SK-N-SH treated with all-trans-retinoic acid at 6 μM for 48 hours (cell line): ENCODE measurements at regions not wholly inside any gene's neighbourhood (a gene's known extent, or its start where the extent isn't known, plus 50 kb on each side); places are given as distances from the start of the nearest gene placed in this dataset.
A peak's percentile ranks its signal among the peaks of the same experiment; 100 is the strongest.

Experiments used
- ATAC-seq: fragments of 200-7000 bp; cut with Tn5 transposase; 3 replicates; pipeline ENCODE4 v1.9.1; 2020; ENCODE audit warnings: mild to moderate bottlenecking, moderate library complexity
- ARNTL ChIP-seq: fragments of 450-650 bp; formaldehyde crosslinking; IDR thresholded peaks from 2 replicates; pipeline ENCODE4 v1.5.0; 2020; ENCODE audit warnings: low read depth, mild to moderate bottlenecking, moderate library complexity, borderline replicate concordance
- CSDC2 ChIP-seq: fragments of 250-450 bp; sonication (Bioruptor Pico); IDR thresholded peaks from 2 replicates; pipeline ENCODE4 v1.5.0; 2020; ENCODE audit warnings: mild to moderate bottlenecking, moderate library complexity
- ESRRG ChIP-seq: fragments of 250-450 bp; sonication (Bioruptor Pico); IDR thresholded peaks from 2 replicates; pipeline ENCODE4 v1.6.1; 2021; ENCODE audit warnings: mild to moderate bottlenecking
- GLIS3 ChIP-seq: fragments of 250-450 bp; sonication (Bioruptor Pico); IDR thresholded peaks from 2 replicates; pipeline ENCODE4 v1.5.0; 2020; ENCODE audit warnings: mild to moderate bottlenecking, moderate library complexity
- ISL1 ChIP-seq: fragments of 250-450 bp; sonication (Bioruptor Pico); IDR thresholded peaks from 2 replicates; pipeline ENCODE4 v2.1.2; 2022; ENCODE audit warnings: mild to moderate bottlenecking, moderate library complexity
- SNAI2 ChIP-seq: fragments of 250-450 bp; sonication (Bioruptor Pico); IDR thresholded peaks from 2 replicates; pipeline ENCODE4 v1.5.0; 2020; ENCODE audit warnings: mild to moderate bottlenecking, moderate library complexity
- TCF4 ChIP-seq: fragments of 250-450 bp; sonication (Bioruptor Pico); IDR thresholded peaks from 2 replicates; pipeline ENCODE4 v1.8.0; 2021; ENCODE audit warnings: mild to moderate bottlenecking, moderate library complexity, borderline replicate concordance
- ZFP3 ChIP-seq: fragments of 250-450 bp; sonication (Bioruptor Pico); IDR thresholded peaks from 2 replicates; pipeline ENCODE4 v1.5.0; 2020; ENCODE audit warnings: mild to moderate bottlenecking, moderate library complexity
- ZNF565 ChIP-seq: fragments of 450-650 bp; formaldehyde crosslinking; conservative IDR thresholded peaks from 2 replicates; pipeline ENCODE4 v1.5.0; 2020; ENCODE audit warnings: low read depth, mild to moderate bottlenecking, moderate library complexity
- ZNF70 ChIP-seq: fragments of 450-650 bp; formaldehyde crosslinking; IDR thresholded peaks from 2 replicates; pipeline ENCODE4 v1.5.0; 2020; ENCODE audit warnings: mild to moderate bottlenecking, moderate library complexity
- ZNF8 ChIP-seq: fragments of 450-650 bp; formaldehyde crosslinking; IDR thresholded peaks from 2 replicates; pipeline ENCODE4 v1.5.0; 2020; ENCODE audit warnings: mild to moderate bottlenecking, moderate library complexity
- TF ChIP-seq, protein P1 (sequence below): fragments of 250-450 bp; sonication (Bioruptor Pico); IDR thresholded peaks from 2 replicates; pipeline ENCODE4 v1.8.0; 2020; ENCODE audit warnings: mild to moderate bottlenecking, moderate library complexity, borderline replicate concordance
- TF ChIP-seq, protein P2 (sequence below): fragments of 250-450 bp; sonication (Bioruptor Pico); IDR thresholded peaks from 2 replicates; pipeline ENCODE4 v1.5.1; 2021; ENCODE audit warnings: mild to moderate bottlenecking, moderate library complexity
- TF ChIP-seq, protein P3 (sequence below): fragments of 250-450 bp; sonication (Bioruptor Pico); IDR thresholded peaks from 2 replicates; pipeline ENCODE4 v1.5.0; 2020; ENCODE audit warnings: mild to moderate bottlenecking, moderate library complexity
- TF ChIP-seq, protein P4 (sequence below): fragments of 250-450 bp; sonication (Bioruptor Pico); IDR thresholded peaks from 2 replicates; pipeline ENCODE4 v1.8.0; 2021; ENCODE audit warnings: low read depth, mild to moderate bottlenecking, moderate library complexity, borderline replicate concordance
- TF ChIP-seq, protein P5 (sequence below): fragments of 250-450 bp; sonication (Bioruptor Pico); IDR thresholded peaks from 2 replicates; pipeline ENCODE4 v1.5.1; 2020; ENCODE audit warnings: low read depth, mild to moderate bottlenecking, moderate library complexity

DNA sequence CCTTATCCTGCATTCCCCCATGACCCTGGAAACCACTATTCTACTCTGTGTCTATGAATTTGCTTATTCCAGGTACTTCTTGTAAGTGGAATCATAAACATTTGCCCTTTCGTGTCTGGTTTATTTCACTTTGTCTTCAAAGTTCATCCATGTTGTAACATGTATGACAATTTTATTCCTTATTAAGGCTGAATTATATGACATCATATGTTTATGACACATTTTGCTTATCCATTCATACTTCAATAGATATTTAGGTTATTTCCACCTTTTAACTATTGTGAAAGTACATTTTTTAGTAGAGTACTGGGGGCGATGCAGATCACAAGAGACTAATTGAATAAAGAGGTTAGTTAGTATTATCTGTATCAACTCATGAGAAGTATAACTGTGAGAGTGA, 591.6 kb downstream of the UTRN start:
- TF ChIP-seq GLIS3 (CRISPR knock-in tag) (no peak), SNAI2 (CRISPR knock-in tag) (no peak), ESRRG (no peak), ZFP3 (CRISPR knock-in tag) (no peak), ARNTL (no peak), ZNF565 (CRISPR knock-in tag) (no peak), ZNF8 (CRISPR knock-in tag) (no peak), CSDC2 (CRISPR knock-in tag) (no peak), TCF4 (CRISPR knock-in tag) (no peak), ISL1 (CRISPR knock-in tag) (no peak), ZNF70 (no peak)
- TF ChIP-seq, protein P1, sequence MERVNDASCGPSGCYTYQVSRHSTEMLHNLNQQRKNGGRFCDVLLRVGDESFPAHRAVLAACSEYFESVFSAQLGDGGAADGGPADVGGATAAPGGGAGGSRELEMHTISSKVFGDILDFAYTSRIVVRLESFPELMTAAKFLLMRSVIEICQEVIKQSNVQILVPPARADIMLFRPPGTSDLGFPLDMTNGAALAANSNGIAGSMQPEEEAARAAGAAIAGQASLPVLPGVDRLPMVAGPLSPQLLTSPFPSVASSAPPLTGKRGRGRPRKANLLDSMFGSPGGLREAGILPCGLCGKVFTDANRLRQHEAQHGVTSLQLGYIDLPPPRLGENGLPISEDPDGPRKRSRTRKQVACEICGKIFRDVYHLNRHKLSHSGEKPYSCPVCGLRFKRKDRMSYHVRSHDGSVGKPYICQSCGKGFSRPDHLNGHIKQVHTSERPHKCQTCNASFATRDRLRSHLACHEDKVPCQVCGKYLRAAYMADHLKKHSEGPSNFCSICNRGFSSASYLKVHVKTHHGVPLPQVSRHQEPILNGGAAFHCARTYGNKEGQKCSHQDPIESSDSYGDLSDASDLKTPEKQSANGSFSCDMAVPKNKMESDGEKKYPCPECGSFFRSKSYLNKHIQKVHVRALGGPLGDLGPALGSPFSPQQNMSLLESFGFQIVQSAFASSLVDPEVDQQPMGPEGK (CRISPR knock-in tag), result no peak
- TF ChIP-seq, protein P2, sequence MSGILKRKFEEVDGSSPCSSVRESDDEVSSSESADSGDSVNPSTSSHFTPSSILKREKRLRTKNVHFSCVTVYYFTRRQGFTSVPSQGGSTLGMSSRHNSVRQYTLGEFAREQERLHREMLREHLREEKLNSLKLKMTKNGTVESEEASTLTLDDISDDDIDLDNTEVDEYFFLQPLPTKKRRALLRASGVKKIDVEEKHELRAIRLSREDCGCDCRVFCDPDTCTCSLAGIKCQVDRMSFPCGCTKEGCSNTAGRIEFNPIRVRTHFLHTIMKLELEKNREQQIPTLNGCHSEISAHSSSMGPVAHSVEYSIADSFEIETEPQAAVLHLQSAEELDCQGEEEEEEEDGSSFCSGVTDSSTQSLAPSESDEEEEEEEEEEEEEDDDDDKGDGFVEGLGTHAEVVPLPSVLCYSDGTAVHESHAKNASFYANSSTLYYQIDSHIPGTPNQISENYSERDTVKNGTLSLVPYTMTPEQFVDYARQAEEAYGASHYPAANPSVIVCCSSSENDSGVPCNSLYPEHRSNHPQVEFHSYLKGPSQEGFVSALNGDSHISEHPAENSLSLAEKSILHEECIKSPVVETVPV (CRISPR knock-in tag), result no peak
- TF ChIP-seq, protein P3, sequence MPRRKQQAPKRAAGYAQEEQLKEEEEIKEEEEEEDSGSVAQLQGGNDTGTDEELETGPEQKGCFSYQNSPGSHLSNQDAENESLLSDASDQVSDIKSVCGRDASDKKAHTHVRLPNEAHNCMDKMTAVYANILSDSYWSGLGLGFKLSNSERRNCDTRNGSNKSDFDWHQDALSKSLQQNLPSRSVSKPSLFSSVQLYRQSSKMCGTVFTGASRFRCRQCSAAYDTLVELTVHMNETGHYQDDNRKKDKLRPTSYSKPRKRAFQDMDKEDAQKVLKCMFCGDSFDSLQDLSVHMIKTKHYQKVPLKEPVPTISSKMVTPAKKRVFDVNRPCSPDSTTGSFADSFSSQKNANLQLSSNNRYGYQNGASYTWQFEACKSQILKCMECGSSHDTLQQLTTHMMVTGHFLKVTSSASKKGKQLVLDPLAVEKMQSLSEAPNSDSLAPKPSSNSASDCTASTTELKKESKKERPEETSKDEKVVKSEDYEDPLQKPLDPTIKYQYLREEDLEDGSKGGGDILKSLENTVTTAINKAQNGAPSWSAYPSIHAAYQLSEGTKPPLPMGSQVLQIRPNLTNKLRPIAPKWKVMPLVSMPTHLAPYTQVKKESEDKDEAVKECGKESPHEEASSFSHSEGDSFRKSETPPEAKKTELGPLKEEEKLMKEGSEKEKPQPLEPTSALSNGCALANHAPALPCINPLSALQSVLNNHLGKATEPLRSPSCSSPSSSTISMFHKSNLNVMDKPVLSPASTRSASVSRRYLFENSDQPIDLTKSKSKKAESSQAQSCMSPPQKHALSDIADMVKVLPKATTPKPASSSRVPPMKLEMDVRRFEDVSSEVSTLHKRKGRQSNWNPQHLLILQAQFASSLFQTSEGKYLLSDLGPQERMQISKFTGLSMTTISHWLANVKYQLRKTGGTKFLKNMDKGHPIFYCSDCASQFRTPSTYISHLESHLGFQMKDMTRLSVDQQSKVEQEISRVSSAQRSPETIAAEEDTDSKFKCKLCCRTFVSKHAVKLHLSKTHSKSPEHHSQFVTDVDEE (CRISPR knock-in tag), result no peak
- TF ChIP-seq, protein P4, sequence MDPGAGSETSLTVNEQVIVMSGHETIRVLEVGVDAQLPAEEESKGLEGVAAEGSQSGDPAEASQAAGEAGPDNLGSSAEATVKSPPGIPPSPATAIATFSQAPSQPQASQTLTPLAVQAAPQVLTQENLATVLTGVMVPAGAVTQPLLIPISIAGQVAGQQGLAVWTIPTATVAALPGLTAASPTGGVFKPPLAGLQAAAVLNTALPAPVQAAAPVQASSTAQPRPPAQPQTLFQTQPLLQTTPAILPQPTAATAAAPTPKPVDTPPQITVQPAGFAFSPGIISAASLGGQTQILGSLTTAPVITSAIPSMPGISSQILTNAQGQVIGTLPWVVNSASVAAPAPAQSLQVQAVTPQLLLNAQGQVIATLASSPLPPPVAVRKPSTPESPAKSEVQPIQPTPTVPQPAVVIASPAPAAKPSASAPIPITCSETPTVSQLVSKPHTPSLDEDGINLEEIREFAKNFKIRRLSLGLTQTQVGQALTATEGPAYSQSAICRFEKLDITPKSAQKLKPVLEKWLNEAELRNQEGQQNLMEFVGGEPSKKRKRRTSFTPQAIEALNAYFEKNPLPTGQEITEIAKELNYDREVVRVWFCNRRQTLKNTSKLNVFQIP (CRISPR knock-in tag), result no peak
- TF ChIP-seq, all 23 proteins: peak for 0
- no peak for ATAC-seq

DNA sequence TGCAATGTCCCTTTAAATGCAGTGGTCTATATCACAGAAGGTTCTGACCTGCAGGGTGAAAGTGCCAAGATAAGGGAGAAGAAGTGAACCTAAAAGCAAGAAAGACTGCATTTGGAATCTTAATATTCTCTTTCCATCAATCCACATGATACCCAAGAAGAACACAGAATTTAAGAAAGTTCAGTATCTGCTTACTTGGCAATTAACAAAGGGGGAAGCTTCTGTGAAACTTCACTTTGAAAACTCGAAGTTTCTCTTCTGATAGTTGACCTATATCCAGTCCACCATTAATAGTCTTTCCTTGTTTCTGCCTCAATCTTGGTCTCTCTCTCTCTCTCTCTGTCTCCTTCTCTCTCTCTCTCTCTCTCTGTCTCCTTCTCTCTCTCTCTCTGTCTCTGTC, 592.0 kb downstream of the UTRN start:
- ATAC-seq, result no peak
- no peak for TF ChIP-seq ZNF8 (CRISPR knock-in tag)
- TF ChIP-seq, protein P5, sequence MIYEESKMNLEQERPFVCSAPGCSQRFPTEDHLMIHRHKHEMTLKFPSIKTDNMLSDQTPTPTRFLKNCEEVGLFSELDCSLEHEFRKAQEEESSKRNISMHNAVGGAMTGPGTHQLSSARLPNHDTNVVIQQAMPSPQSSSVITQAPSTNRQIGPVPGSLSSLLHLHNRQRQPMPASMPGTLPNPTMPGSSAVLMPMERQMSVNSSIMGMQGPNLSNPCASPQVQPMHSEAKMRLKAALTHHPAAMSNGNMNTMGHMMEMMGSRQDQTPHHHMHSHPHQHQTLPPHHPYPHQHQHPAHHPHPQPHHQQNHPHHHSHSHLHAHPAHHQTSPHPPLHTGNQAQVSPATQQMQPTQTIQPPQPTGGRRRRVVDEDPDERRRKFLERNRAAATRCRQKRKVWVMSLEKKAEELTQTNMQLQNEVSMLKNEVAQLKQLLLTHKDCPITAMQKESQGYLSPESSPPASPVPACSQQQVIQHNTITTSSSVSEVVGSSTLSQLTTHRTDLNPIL (CRISPR knock-in tag), result no peak

DNA sequence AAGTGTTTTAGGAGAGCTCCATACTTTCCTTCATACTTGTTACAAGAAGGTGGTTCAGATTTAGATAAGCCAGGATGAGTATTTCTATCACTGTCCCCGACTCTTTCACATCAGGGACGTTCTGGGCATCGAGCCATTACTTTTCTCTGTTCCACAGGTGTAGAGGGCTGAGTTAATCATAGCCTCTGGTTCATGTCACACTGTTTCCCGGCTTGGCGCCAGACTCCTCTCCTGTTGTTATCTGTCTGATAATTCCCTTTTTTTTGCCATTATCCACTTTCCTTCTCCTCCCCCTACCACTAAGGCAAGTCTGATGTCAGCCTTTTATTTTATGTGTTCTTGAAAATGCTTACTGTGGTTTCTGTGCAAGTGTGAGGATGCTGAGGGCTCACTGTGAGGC, 593.4 kb downstream of the UTRN start:
- TF ChIP-seq, protein P2 (CRISPR knock-in tag), result no peak
- TF ChIP-seq, protein P3 (CRISPR knock-in tag), result peak; percentile 44; the same call in 1 of the 2 replicates
- no peak for TF ChIP-seq ZNF565 (CRISPR knock-in tag)
- peak; percentile 67 for TF ChIP-seq TCF4 (CRISPR knock-in tag)
- TF ChIP-seq ISL1 (CRISPR knock-in tag), result peak; percentile 74
- no peak for TF ChIP-seq ARNTL
- no peak for ATAC-seq
